Activated naive CD8-positive, alpha-beta T cell treated with anti-CD3 and anti-CD28 coated beads for 36 hours (primary cell): ENCODE measurements at regions not wholly inside any gene's neighbourhood (a gene's known extent, or its start where the extent isn't known, plus 50 kb on each side); places are given as distances from the start of the nearest gene placed in this dataset.

Experiments
- DNase-seq: peaks from one replicate; pipeline ENCODE4 v3.0.0; 2021
- H3K27ac Mint-ChIP-seq: one replicate; pipeline ENCODE4 v1.8.0; 2022; ENCODE audit warnings: mild to moderate bottlenecking, moderate library complexity, mixed read lengths
- H3K27me3 Mint-ChIP-seq: one replicate; pipeline ENCODE4 v1.8.0; 2022; ENCODE audit warnings: mild to moderate bottlenecking, mixed read lengths
- H3K36me3 Mint-ChIP-seq: one replicate; pipeline ENCODE4 v1.8.0; 2021; ENCODE audit warnings: mild to moderate bottlenecking, mixed read lengths
- H3K4me1 Mint-ChIP-seq: one replicate; pipeline ENCODE4 v1.8.0; 2021; ENCODE audit warnings: mixed read lengths
- H3K4me3 Mint-ChIP-seq: one replicate; pipeline ENCODE4 v1.8.0; 2022; ENCODE audit warnings: mild to moderate bottlenecking, moderate library complexity, mixed read lengths
- H3K9me3 Mint-ChIP-seq: one replicate; pipeline ENCODE4 v1.8.0; 2022; ENCODE audit warnings: mixed read lengths

GRCh38 chr5:172506921-172507320 lies 52.6 kb upstream of the SH3PXD2B start:
- Mint-ChIP-seq H3K27ac (no peak overlapping the region), H3K4me1 (no peaks in the 10 kb centered on the region), H3K27me3 (peaks cover 19% of the 10 kb centered on the region), H3K36me3 (no peaks in the 10 kb centered on the region), H3K9me3 (peaks cover under 1% of the 10 kb centered on the region), H3K4me3 (no peak overlapping the region)
- no peak for DNase-seq

- no peaks in the 10 kb centered on the region for H3K36me3 Mint-ChIP-seq
- H3K9me3 Mint-ChIP-seq, result no peaks in the 10 kb centered on the region
- H3K4me3 Mint-ChIP-seq, result no peak overlapping the region
- H3K27me3 Mint-ChIP-seq, result peaks cover 17% of the 10 kb centered on the region
- DNase-seq, result no peak
- no peaks in the 10 kb centered on the region for H3K4me1 Mint-ChIP-seq
- H3K27ac Mint-ChIP-seq, result no peak overlapping the region
These were observed 51.9 kb upstream of the SH3PXD2B start for GRCh38 chr5:172506251-172506650.

GRCh38 chr5:172505845-172506244 lies 51.5 kb upstream of the SH3PXD2B start:
- Mint-ChIP-seq H3K4me3 (no peak overlapping the region), H3K9me3 (no peaks in the 10 kb centered on the region), H3K27me3 (peaks cover 14% of the 10 kb centered on the region), H3K36me3 (no peaks in the 10 kb centered on the region), H3K27ac (no peak overlapping the region), H3K4me1 (no peaks in the 10 kb centered on the region)
- no peak for DNase-seq

GRCh38 chr5:172505403-172505759 lies 51.1 kb upstream of the SH3PXD2B start:
- Mint-ChIP-seq H3K27ac (no peak overlapping the region), H3K9me3 (no peaks in the 10 kb centered on the region), H3K4me1 (no peaks in the 10 kb centered on the region), H3K36me3 (no peaks in the 10 kb centered on the region), H3K4me3 (no peak overlapping the region), H3K27me3 (peaks cover 12% of the 10 kb centered on the region)
- DNase-seq, result no peak

GRCh38 chr5:172504701-172505402 lies 50.5 kb upstream of the SH3PXD2B start:
- Mint-ChIP-seq H3K27me3 (peaks cover 12% of the 10 kb centered on the region), H3K4me3 (no peak overlapping the region), H3K4me1 (no peaks in the 10 kb centered on the region), H3K9me3 (no peaks in the 10 kb centered on the region), H3K27ac (no peak overlapping the region), H3K36me3 (no peaks in the 10 kb centered on the region)
- DNase-seq, result no peak

- no peak for DNase-seq
- H3K36me3 Mint-ChIP-seq, result no peaks in the 10 kb centered on the region
- H3K4me3 Mint-ChIP-seq, result no peak overlapping the region
- peaks cover 9% of the 10 kb centered on the region for H3K27me3 Mint-ChIP-seq
- no peak overlapping the region for H3K27ac Mint-ChIP-seq
- H3K4me1 Mint-ChIP-seq, result no peaks in the 10 kb centered on the region
- no peaks in the 10 kb centered on the region for H3K9me3 Mint-ChIP-seq
These were observed 49.8 kb upstream of the SH3PXD2B start for GRCh38 chr5:172503925-172504700.
